ENCODE measurements at regions not wholly inside any gene's neighbourhood (a gene's known extent, or its start where the extent isn't known, plus 50 kb on each side); places are given as distances from the start of the nearest gene placed in this dataset.

DNA sequence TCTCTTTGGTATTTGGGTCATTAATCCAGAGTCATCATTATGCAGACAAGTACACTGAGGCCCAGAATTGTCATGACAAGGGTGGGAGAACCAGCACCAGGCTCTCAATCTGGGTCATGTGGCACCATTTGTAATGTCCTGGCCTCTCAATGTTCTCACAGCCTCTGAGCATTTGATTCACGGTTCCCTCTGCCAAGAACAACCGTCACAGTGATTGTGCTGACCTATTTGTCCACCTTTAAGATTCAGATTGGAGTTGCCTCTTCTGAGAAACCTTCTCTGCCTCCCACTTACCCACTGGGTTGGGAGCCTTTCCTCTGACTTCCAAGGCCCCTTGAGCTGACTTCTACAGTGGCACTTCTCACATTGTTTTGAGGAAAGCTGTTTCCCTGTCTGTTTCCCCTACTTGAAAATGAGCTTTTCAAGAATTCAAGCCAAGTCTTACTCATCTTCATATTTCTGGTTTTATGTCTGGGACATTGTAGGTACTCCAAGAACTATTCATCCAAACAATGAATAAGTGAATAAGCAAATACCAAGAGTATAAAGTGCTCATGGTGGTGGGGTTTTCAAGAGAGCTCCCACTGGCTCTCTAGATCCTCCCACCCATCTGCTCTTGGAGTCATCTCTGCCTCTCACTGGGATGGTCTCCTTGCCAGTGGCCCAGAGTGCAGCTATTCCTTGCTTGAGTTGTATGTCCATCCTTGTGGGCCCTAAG, 126.4 kb upstream of the E2F8 start:
- CTCF ChIA-PET (ENCODE audit: partially characterized antibody) = no interaction called here
- Mint-ChIP-seq H3K4me1 (no peaks in the 10 kb centered on the region), H3K4me3 (no peak overlapping the region), H3K27me3 (peaks cover 9 to 13% of the 10 kb centered on the region in 2 donors), H3K9me3 (peaks cover 0 to 2% (median 0%) of the 10 kb centered on the region in 8 donors), H3K27ac (no peak overlapping the region), H3K36me3 (no peaks in the 10 kb centered on the region)
- H3K27ac ChIP-seq (ENCODE audit: low read depth, low read length) = no peak overlapping the region
- H3K4me3 ChIP-seq (ENCODE audit: low read length in 2 of 2) = no peak overlapping the region
- no peaks in the 10 kb centered on the region for H3K4me1 ChIP-seq (ENCODE audit: insufficient read depth, low read length)
- H3K36me3 ChIP-seq (ENCODE audit: insufficient read depth, low read length) = no peaks in the 10 kb centered on the region
- no peaks in the 10 kb centered on the region for H3K27me3 ChIP-seq (ENCODE audit: insufficient read depth, low read length)
- POLR2A ChIA-PET (ENCODE audit: partially characterized antibody) = no interaction called here
- no peak for DNase-seq
- intact Hi-C loops (cut with micrococcal nuclease) = no loop called here
- no peaks in the 10 kb centered on the region for H3K9me3 ChIP-seq (ENCODE audit: control insufficient read depth in 1 of 2, low read length in 2 of 2)

DNA sequence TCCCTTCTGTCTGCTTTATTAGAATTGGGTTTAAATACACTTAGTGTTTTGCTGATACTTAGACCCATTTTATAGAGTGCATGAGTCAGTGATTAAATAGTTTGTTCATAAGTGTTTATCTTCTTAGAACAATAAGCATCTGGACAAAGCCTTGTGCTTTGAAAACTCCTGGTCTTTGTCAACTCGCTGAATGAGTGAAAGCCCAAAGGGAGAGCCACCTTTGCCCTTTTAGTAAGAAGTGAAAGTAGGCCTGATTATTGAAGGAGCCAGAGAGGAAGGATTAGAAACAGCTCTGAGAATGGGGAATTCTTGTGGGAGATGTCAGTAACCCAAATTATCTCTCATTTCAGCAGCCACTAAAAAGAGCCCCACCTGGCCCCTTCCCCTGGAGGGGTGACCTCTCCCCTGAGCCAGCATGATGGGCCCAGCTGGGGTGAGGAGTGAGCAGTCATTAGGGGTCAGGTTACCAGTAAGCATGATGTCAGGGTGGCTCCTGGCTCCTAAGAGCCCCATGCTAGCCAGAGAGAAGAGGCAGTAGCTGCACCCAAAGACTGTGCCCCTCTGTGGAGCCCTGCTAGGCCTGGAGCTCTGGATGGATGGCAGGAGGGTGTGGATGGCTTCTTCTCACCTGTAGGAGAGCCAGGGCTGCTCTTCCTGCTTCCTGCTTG, 125.1 kb upstream of the E2F8 start:
- DNase-seq = no peak
- Histone ChIP-seq H3K4me1 (ENCODE audit: insufficient read depth, low read length) (no peaks in the 10 kb centered on the region), H3K36me3 (ENCODE audit: insufficient read depth, low read length) (no peaks in the 10 kb centered on the region), H3K4me3 (ENCODE audit: low read length in 2 of 2) (no peak overlapping the region), H3K27me3 (ENCODE audit: insufficient read depth, low read length) (no peaks in the 10 kb centered on the region), H3K9me3 (ENCODE audit: control insufficient read depth in 1 of 2, low read length in 2 of 2) (no peaks in the 10 kb centered on the region), H3K27ac (ENCODE audit: low read depth, low read length) (no peak overlapping the region)
- H3K36me3 Mint-ChIP-seq = no peaks in the 10 kb centered on the region
- POLR2A ChIA-PET (ENCODE audit: partially characterized antibody) = no interaction called here
- intact Hi-C loops (cut with micrococcal nuclease) = no loop called here
- no peaks in the 10 kb centered on the region for H3K4me1 Mint-ChIP-seq
- peaks cover 0 to 2% (median 0%) of the 10 kb centered on the region in 8 donors for H3K9me3 Mint-ChIP-seq
- CTCF ChIA-PET (ENCODE audit: partially characterized antibody) = no interaction called here
- H3K4me3 Mint-ChIP-seq = no peak overlapping the region
- H3K27me3 Mint-ChIP-seq = peaks cover 13 to 15% of the 10 kb centered on the region in 2 donors
- no peak overlapping the region for H3K27ac Mint-ChIP-seq

DNA sequence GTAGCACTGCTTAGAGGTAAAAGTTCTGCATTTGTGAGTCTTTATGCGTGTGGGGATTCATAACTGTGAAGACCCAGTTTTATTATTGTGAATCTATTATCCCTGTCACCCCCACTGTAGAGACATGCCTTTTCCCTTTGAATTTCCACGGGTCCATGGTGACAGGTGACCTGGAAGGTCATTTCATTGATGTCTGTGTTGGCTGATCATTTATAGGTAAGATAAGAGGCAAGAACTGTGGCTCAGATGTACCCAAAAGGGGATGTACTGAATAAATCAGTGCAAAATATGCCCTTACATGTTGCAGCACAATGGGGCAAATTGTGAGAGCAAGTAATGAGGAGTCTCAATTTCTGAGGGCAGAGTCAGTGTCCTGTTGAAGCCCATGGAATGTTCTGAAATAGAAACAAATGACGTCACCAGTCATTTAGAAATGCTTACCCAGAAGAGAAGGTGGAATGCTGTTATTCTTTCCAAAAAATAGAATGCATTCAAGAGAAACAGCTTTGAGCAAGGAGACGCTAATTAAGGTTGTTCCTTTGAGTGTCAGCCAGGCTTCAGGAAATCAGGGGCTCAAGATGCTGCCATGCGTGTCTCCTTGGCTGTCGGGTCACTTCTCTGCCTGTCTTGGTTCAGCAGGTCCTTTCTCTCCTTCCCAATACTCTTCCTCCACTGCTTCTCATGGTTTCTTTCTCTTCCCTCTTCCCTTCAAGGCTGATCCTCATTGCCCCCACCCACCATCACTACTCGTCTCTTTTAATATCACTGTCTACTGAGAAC, 118.7 kb upstream of the E2F8 start:
- H3K27me3 ChIP-seq (ENCODE audit: insufficient read depth, low read length) = no peaks in the 10 kb centered on the region
- Mint-ChIP-seq H3K36me3 (no peaks in the 10 kb centered on the region), H3K4me1 (no peaks in the 10 kb centered on the region), H3K27ac (no peak overlapping the region), H3K27me3 (peaks cover 18 to 29% of the 10 kb centered on the region in 2 donors), H3K4me3 (no peak overlapping the region), H3K9me3 (peaks cover 0 to 2% (median 0%) of the 10 kb centered on the region in 8 donors)
- intact Hi-C loops (cut with micrococcal nuclease) = no loop called here
- no peaks in the 10 kb centered on the region for H3K36me3 ChIP-seq (ENCODE audit: insufficient read depth, low read length)
- ChIA-PET POLR2A (ENCODE audit: partially characterized antibody) (no interaction called here), CTCF (ENCODE audit: partially characterized antibody) (no interaction called here)
- H3K9me3 ChIP-seq (ENCODE audit: control insufficient read depth in 1 of 2, low read length in 2 of 2) = no peaks in the 10 kb centered on the region
- no peaks in the 10 kb centered on the region for H3K4me1 ChIP-seq (ENCODE audit: insufficient read depth, low read length)
- no peak for DNase-seq
- H3K4me3 ChIP-seq (ENCODE audit: low read length in 2 of 2) = no peak overlapping the region
- H3K27ac ChIP-seq (ENCODE audit: low read depth, low read length) = no peak overlapping the region

DNA sequence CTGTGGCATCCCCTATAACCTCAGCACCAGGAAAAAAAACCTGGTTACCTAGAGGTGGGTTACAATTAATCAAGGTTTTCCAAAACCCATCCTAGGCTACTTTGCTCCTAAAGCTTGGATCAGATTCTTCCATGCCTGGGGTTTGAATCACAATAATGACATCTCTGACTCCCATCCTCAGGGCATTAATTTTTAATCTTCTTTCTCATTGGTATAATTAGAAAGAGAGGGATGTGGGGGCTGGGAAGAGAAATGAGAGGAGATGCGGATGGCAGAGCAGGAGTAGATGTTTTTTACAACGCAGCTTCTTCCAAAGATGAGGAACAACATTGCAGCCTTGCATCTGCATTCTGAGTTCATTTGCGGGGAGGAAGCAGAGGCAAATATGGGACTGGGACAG, 117.2 kb upstream of the E2F8 start:
- Histone ChIP-seq H3K9me3 (ENCODE audit: control insufficient read depth in 1 of 2, low read length in 2 of 2) (no peaks in the 10 kb centered on the region), H3K36me3 (ENCODE audit: insufficient read depth, low read length) (no peaks in the 10 kb centered on the region), H3K4me1 (ENCODE audit: insufficient read depth, low read length) (no peaks in the 10 kb centered on the region), H3K27ac (ENCODE audit: low read depth, low read length) (no peak overlapping the region), H3K4me3 (ENCODE audit: low read length in 2 of 2) (no peak overlapping the region), H3K27me3 (ENCODE audit: insufficient read depth, low read length) (no peaks in the 10 kb centered on the region)
- peak overlapping the region in 1 of 7 donors; percentile 54 for H3K27ac Mint-ChIP-seq
- DNase-seq = no peak
- no peaks in the 10 kb centered on the region for H3K36me3 Mint-ChIP-seq
- no peaks in the 10 kb centered on the region for H3K4me1 Mint-ChIP-seq
- no peak overlapping the region for H3K4me3 Mint-ChIP-seq
- ChIA-PET CTCF (ENCODE audit: partially characterized antibody) (no interaction called here), POLR2A (ENCODE audit: partially characterized antibody) (no interaction called here)
- intact Hi-C loops (cut with micrococcal nuclease) = no loop called here
- peaks cover 17 to 26% of the 10 kb centered on the region in 2 donors for H3K27me3 Mint-ChIP-seq
- peaks cover 0 to under 1% (median 0%) of the 10 kb centered on the region in 8 donors for H3K9me3 Mint-ChIP-seq

DNA sequence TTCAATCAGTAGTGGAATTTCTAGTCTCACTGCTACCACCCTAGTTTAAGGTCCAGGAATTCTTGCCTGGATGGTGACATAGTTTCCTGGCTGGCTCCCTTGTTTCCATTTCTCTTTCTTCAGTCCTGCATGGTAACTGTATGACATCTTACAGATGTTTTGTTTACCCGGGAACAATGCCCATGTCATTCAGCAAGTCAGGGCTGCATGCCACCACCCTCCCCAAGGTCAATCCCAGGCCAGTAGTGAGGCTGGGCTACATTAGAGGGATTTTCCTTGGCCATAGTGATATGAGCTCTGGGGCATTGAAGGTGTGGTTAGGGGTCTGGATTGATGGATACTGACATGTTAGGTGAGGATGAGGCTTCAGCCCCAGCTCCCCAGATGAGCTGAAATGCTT, 114.9 kb upstream of the E2F8 start:
- Mint-ChIP-seq H3K27ac (no peak overlapping the region), H3K27me3 (peaks cover 26 to 32% of the 10 kb centered on the region in 2 donors), H3K36me3 (no peaks in the 10 kb centered on the region), H3K4me1 (no peaks in the 10 kb centered on the region), H3K9me3 (peaks cover 0 to 1% (median 0%) of the 10 kb centered on the region in 8 donors), H3K4me3 (no peak overlapping the region)
- intact Hi-C loops (cut with micrococcal nuclease) = no loop called here
- no peaks in the 10 kb centered on the region for H3K36me3 ChIP-seq (ENCODE audit: insufficient read depth, low read length)
- H3K4me1 ChIP-seq (ENCODE audit: insufficient read depth, low read length) = no peaks in the 10 kb centered on the region
- ChIA-PET POLR2A (ENCODE audit: partially characterized antibody) (no interaction called here), CTCF (ENCODE audit: partially characterized antibody) (no interaction called here)
- no peaks in the 10 kb centered on the region for H3K9me3 ChIP-seq (ENCODE audit: control insufficient read depth in 1 of 2, low read length in 2 of 2)
- no peak overlapping the region for H3K27ac ChIP-seq (ENCODE audit: low read depth, low read length)
- DNase-seq = no peak
- H3K4me3 ChIP-seq (ENCODE audit: low read length in 2 of 2) = no peak overlapping the region
- no peaks in the 10 kb centered on the region for H3K27me3 ChIP-seq (ENCODE audit: insufficient read depth, low read length)

DNA sequence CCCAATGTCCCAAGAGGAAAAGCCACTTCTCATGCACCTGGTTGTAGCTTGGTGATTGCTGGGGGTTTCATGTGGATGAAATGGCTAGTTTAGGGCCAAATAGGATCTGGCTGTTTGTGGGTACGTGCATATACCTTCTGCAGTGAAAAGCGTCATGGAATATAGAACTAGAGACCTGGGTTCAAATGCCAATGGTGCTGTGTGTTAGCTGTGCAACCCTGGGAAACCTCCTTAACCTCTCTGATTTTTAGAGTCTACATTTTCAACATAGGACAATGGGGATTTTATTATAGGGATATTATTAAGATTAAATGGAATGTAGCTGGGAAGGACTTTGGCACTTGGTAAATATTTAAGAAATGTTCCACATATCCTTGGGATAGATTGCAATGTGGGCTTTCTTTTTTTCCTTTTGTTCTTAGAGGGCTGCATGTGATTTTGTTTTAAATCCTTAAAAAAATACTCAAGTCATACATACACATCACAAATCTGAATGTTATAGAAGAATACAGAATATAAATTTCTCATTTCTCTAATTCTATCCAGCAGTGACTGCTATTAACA, 112.6 kb upstream of the E2F8 start:
- no peak for DNase-seq
- no peaks in the 10 kb centered on the region for H3K36me3 Mint-ChIP-seq
- no peak overlapping the region for H3K4me3 ChIP-seq (ENCODE audit: low read length in 2 of 2)
- H3K9me3 Mint-ChIP-seq = peaks cover 0 to 1% (median 0%) of the 10 kb centered on the region in 8 donors
- ChIA-PET POLR2A (ENCODE audit: partially characterized antibody) (no interaction called here), CTCF (ENCODE audit: partially characterized antibody) (no interaction called here)
- no peaks in the 10 kb centered on the region for H3K9me3 ChIP-seq (ENCODE audit: control insufficient read depth in 1 of 2, low read length in 2 of 2)
- no peaks in the 10 kb centered on the region for H3K27me3 ChIP-seq (ENCODE audit: insufficient read depth, low read length)
- H3K27me3 Mint-ChIP-seq = peaks cover 39 to 44% of the 10 kb centered on the region in 2 donors
- H3K4me3 Mint-ChIP-seq = no peak overlapping the region
- no peak overlapping the region for H3K27ac Mint-ChIP-seq
- H3K27ac ChIP-seq (ENCODE audit: low read depth, low read length) = no peak overlapping the region
- intact Hi-C loops (cut with micrococcal nuclease) = no loop called here
- no peaks in the 10 kb centered on the region for H3K4me1 ChIP-seq (ENCODE audit: insufficient read depth, low read length)
- H3K36me3 ChIP-seq (ENCODE audit: insufficient read depth, low read length) = no peaks in the 10 kb centered on the region
- no peaks in the 10 kb centered on the region for H3K4me1 Mint-ChIP-seq

DNA sequence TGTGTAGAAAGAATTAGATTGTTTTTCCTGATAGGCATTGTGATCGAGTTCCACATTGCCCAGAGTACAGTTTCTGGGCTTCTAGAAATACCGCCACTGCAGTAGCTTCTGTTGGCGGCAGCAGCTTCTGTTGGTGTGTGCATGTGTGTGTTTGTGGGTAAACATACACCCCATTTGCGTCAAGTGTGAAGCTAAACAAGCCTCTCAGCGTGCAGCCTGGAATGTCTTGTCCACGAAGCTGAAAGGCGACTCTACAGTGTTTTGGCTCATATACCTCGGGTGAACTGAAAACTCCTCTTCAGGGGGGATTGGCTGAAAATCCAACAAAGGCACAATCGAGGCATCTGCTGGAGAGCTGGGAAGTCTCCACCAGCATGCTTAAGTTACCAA, 112.0 kb upstream of the E2F8 start:
- Mint-ChIP-seq H3K36me3 (no peaks in the 10 kb centered on the region), H3K9me3 (peaks cover 0 to 1% (median 0%) of the 10 kb centered on the region in 8 donors), H3K27ac (no peak overlapping the region), H3K4me1 (no peaks in the 10 kb centered on the region), H3K27me3 (peaks cover 43 to 44% of the 10 kb centered on the region in 2 donors), H3K4me3 (no peak overlapping the region)
- no peak for DNase-seq
- H3K27me3 ChIP-seq (ENCODE audit: insufficient read depth, low read length) = peaks cover under 1% of the 10 kb centered on the region
- no peak overlapping the region for H3K4me3 ChIP-seq (ENCODE audit: low read length in 2 of 2)
- no peaks in the 10 kb centered on the region for H3K36me3 ChIP-seq (ENCODE audit: insufficient read depth, low read length)
- intact Hi-C loops (cut with micrococcal nuclease) = no loop called here
- no peaks in the 10 kb centered on the region for H3K9me3 ChIP-seq (ENCODE audit: control insufficient read depth in 1 of 2, low read length in 2 of 2)
- POLR2A ChIA-PET (ENCODE audit: partially characterized antibody) = no interaction called here
- no peak overlapping the region for H3K27ac ChIP-seq (ENCODE audit: low read depth, low read length)
- no peaks in the 10 kb centered on the region for H3K4me1 ChIP-seq (ENCODE audit: insufficient read depth, low read length)
- CTCF ChIA-PET (ENCODE audit: partially characterized antibody) = no interaction called here
